ENCODE measurements at regions not wholly inside any gene's neighbourhood (a gene's known extent, or its start where the extent isn't known, plus 50 kb on each side); places are given as distances from the start of the nearest gene placed in this dataset.

DNA sequence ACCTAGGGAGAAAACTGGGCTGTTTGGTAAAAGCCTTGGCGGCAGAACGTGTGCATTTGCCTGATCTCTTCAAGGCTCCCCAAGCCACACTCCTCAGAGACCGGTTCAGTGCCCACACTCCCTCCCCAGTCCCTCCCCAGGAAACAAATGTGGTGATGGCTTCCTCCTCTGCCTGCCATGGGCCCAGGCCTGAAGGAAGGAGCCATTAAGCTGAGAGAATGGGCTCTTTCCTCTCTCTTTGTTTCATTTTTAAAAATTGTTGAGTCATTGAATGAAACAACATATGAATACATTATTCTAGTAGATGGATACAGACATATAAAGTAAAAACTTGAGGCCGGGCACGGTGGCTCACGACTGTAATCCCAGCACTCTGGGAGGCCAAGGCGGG, 50.6 kb upstream of the YWHAQ start:
- Mint-ChIP-seq H3K4me1 (ENCODE audit: low read depth, unreplicated experiment) (no peaks in the 10 kb centered on the region), H3K27ac (ENCODE audit: unreplicated experiment) (no peak overlapping the region), H3K9me3 (ENCODE audit: unreplicated experiment) (peaks cover 2% of the 10 kb centered on the region), H3K4me3 (ENCODE audit: unreplicated experiment) (no peak overlapping the region), H3K27me3 (ENCODE audit: unreplicated experiment) (no peaks in the 10 kb centered on the region), H3K36me3 (ENCODE audit: unreplicated experiment) (no peaks in the 10 kb centered on the region)
- TF ChIP-seq, protein P1, sequence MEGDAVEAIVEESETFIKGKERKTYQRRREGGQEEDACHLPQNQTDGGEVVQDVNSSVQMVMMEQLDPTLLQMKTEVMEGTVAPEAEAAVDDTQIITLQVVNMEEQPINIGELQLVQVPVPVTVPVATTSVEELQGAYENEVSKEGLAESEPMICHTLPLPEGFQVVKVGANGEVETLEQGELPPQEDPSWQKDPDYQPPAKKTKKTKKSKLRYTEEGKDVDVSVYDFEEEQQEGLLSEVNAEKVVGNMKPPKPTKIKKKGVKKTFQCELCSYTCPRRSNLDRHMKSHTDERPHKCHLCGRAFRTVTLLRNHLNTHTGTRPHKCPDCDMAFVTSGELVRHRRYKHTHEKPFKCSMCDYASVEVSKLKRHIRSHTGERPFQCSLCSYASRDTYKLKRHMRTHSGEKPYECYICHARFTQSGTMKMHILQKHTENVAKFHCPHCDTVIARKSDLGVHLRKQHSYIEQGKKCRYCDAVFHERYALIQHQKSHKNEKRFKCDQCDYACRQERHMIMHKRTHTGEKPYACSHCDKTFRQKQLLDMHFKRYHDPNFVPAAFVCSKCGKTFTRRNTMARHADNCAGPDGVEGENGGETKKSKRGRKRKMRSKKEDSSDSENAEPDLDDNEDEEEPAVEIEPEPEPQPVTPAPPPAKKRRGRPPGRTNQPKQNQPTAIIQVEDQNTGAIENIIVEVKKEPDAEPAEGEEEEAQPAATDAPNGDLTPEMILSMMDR (IDR thresholded peaks at IDR 0.05; ENCODE audit: partially characterized antibody, unreplicated experiment), result no peak
- no peak for DNase-seq

DNA sequence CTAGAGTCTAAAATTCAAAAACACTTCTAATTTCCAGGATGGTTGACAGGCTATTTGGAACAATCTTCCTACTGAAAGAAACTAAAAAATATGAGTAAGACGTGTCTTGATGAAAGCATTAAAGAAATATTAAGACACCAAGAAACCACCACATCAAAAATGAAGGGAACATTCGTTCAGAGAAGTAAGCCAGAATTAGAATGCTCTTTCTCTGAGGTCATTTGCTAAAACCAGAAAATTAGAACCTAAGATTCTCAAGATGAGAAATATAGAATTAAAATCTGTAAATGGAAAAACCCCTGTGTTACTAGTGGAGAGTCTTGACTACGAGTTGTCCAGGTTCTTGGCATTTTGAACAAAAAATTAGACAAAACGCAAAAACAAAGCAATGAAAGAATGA, 54.8 kb upstream of the YWHAQ start:
- H3K4me3 Mint-ChIP-seq (ENCODE audit: unreplicated experiment), result no peak overlapping the region
- DNase-seq, result no peak
- H3K27ac Mint-ChIP-seq (ENCODE audit: unreplicated experiment), result no peak overlapping the region
- H3K36me3 Mint-ChIP-seq (ENCODE audit: unreplicated experiment), result no peaks in the 10 kb centered on the region
- TF ChIP-seq, protein P1 (IDR thresholded peaks at IDR 0.05; ENCODE audit: partially characterized antibody, unreplicated experiment), result no peak
- H3K9me3 Mint-ChIP-seq (ENCODE audit: unreplicated experiment), result peaks cover 1% of the 10 kb centered on the region
- peaks cover 2% of the 10 kb centered on the region for H3K4me1 Mint-ChIP-seq (ENCODE audit: low read depth, unreplicated experiment)
- H3K27me3 Mint-ChIP-seq (ENCODE audit: unreplicated experiment), result peaks cover 2% of the 10 kb centered on the region

DNA sequence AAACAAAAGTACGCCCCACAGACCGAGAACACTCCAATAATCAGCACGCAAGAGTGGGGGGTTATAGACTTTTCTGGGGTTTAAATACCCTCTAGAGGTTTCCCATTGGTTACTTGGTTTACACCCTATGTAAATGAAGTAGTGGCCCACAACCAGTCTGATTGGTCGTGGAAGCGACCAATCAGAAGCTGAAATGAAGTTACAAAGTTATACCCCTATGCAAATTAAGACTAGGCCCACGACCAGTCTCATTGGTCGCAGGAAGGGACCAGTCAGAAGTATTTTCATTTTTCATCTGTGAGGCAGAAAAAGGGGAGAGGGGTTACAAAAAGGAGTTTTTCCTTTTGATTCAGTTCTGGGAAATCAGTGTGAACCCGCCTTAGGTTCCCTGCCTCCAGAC, 55.3 kb upstream of the YWHAQ start:
- TF ChIP-seq, protein P1 (IDR thresholded peaks at IDR 0.05; ENCODE audit: partially characterized antibody, unreplicated experiment), result no peak
- Mint-ChIP-seq H3K9me3 (ENCODE audit: unreplicated experiment) (peaks cover 5% of the 10 kb centered on the region), H3K4me1 (ENCODE audit: low read depth, unreplicated experiment) (peaks cover 3% of the 10 kb centered on the region), H3K27ac (ENCODE audit: unreplicated experiment) (no peak overlapping the region), H3K27me3 (ENCODE audit: unreplicated experiment) (peaks cover 2% of the 10 kb centered on the region), H3K4me3 (ENCODE audit: unreplicated experiment) (no peak overlapping the region), H3K36me3 (ENCODE audit: unreplicated experiment) (no peaks in the 10 kb centered on the region)
- DNase-seq, result no peak

DNA sequence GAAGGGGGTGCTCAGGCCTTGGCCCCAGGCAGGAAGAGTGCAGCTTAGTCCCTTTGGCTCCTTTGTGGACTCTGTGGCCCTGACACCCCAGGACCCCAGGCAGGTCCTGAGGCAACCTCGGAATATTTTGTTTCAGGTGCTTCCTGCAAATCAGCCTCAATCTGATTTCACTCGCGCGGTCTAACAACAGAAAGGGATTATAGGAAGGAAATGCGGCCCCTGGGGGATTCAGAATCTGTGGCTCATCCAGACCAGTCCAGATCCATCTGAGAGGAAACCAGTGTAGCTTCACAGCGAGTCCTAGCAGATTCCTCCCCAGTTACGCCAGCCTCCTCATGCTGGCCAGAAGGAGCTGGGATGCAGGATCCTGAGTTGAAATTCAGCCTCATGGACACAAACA, 59.5 kb upstream of the YWHAQ start:
- Mint-ChIP-seq H3K27ac (ENCODE audit: unreplicated experiment) (peak overlapping the region; percentile 44), H3K36me3 (ENCODE audit: unreplicated experiment) (no peaks in the 10 kb centered on the region), H3K4me1 (ENCODE audit: low read depth, unreplicated experiment) (peaks cover 8% of the 10 kb centered on the region), H3K4me3 (ENCODE audit: unreplicated experiment) (no peak overlapping the region), H3K9me3 (ENCODE audit: unreplicated experiment) (peaks cover 5% of the 10 kb centered on the region), H3K27me3 (ENCODE audit: unreplicated experiment) (peaks cover 3% of the 10 kb centered on the region)
- TF ChIP-seq, protein P1 (IDR thresholded peaks at IDR 0.05; ENCODE audit: partially characterized antibody, unreplicated experiment), result no peak
- DNase-seq, result peak; percentile 32

DNA sequence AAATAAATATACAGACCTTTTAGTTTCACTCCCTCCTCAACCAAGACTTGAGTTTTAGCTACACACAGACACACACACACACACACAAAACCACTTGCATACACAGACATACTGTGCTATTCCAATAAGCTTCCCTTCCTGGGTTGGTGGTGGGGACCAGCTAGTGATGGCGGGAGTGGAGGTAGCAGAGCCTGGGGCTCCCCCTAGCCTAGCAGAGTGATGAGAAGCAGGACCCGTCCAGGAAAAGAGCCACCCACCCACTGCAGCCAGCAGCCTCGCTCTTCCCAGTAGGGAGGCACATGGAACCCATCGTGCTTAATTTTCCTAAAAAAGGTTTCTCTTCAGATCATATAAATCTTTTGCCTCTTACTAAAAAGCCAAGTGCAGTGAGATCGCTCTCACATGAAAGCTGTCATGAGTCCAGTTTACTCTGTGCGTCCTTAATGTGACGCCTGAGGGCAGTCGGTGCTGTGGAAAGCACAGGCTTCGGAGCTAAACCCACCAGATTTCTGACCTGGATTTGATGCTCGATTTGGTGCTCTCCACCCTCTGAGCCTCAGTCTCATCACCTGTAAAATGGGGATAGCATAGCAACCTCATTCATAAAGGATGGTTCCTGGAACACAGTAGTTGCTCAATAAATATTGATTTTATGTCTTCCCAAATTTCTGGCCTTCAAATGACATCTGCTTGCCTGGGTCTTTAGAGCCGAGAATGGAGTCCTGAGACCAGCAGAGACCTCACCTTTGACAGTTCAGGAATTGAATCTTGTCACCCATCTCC, 60.1 kb upstream of the YWHAQ start:
- no peaks in the 10 kb centered on the region for H3K36me3 Mint-ChIP-seq (ENCODE audit: unreplicated experiment)
- DNase-seq, result no peak
- H3K4me3 Mint-ChIP-seq (ENCODE audit: unreplicated experiment), result no peak overlapping the region
- H3K27ac Mint-ChIP-seq (ENCODE audit: unreplicated experiment), result peak overlapping the region; percentile 44
- H3K9me3 Mint-ChIP-seq (ENCODE audit: unreplicated experiment), result peaks cover 5% of the 10 kb centered on the region
- H3K27me3 Mint-ChIP-seq (ENCODE audit: unreplicated experiment), result peaks cover 3% of the 10 kb centered on the region
- peaks cover 8% of the 10 kb centered on the region for H3K4me1 Mint-ChIP-seq (ENCODE audit: low read depth, unreplicated experiment)
- TF ChIP-seq, protein P1 (IDR thresholded peaks at IDR 0.05; ENCODE audit: partially characterized antibody, unreplicated experiment), result no peak

Data from glutamatergic neuron (in vitro differentiated cells).